ENCODE measurements at regions not wholly inside any gene's neighbourhood (a gene's known extent, or its start where the extent isn't known, plus 50 kb on each side); places are given as distances from the start of the nearest gene placed in this dataset.

- TF ChIP-seq POLR2A (IDR thresholded peaks at IDR 0.05; ENCODE audit: insufficient read depth in 1 of 2, low read depth in 2 of 2, low read length in 2 of 2) (no peak), POLR2AphosphoS5 (IDR thresholded peaks at IDR 0.05; ENCODE audit: low read depth, low read length) (no peak), EP300 (IDR thresholded peaks at IDR 0.05; ENCODE audit: low read depth in 2 of 2, low read length in 2 of 2) (no peak), EP300 (CRISPR knock-in tag; IDR thresholded peaks at IDR 0.05; ENCODE audit: borderline replicate concordance) (no peak), HNF4G (IDR thresholded peaks at IDR 0.05; ENCODE audit: borderline replicate concordance, low read depth, low read length) (no peak), HNF4G (CRISPR knock-in tag; IDR thresholded peaks at IDR 0.05; ENCODE audit: borderline replicate concordance, low read depth) (no peak), GABPA (IDR thresholded peaks at IDR 0.05; ENCODE audit: low read depth, low read length) (no peak), GABPA (CRISPR knock-in tag; IDR thresholded peaks at IDR 0.05; ENCODE audit: low read depth) (no peak), HNRNPLL (IDR thresholded peaks at IDR 0.05; ENCODE audit: low read depth, low read length, poor library complexity, severe bottlenecking) (no peak), EHMT2 (IDR thresholded peaks at IDR 0.05; ENCODE audit: borderline replicate concordance, low read depth, low read length) (no peak), MTA1 (CRISPR knock-in tag; IDR thresholded peaks at IDR 0.05; ENCODE audit: borderline replicate concordance) (no peak), ESRRA (CRISPR knock-in tag; IDR thresholded peaks at IDR 0.05; ENCODE audit: low read depth) (no peak)
- TF ChIP-seq, protein P1, sequence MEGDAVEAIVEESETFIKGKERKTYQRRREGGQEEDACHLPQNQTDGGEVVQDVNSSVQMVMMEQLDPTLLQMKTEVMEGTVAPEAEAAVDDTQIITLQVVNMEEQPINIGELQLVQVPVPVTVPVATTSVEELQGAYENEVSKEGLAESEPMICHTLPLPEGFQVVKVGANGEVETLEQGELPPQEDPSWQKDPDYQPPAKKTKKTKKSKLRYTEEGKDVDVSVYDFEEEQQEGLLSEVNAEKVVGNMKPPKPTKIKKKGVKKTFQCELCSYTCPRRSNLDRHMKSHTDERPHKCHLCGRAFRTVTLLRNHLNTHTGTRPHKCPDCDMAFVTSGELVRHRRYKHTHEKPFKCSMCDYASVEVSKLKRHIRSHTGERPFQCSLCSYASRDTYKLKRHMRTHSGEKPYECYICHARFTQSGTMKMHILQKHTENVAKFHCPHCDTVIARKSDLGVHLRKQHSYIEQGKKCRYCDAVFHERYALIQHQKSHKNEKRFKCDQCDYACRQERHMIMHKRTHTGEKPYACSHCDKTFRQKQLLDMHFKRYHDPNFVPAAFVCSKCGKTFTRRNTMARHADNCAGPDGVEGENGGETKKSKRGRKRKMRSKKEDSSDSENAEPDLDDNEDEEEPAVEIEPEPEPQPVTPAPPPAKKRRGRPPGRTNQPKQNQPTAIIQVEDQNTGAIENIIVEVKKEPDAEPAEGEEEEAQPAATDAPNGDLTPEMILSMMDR (CRISPR knock-in tag; IDR thresholded peaks at IDR 0.05) = no peak
- TF ChIP-seq, protein P2, sequence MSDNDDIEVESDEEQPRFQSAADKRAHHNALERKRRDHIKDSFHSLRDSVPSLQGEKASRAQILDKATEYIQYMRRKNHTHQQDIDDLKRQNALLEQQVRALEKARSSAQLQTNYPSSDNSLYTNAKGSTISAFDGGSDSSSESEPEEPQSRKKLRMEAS (IDR thresholded peaks at IDR 0.05) = no peak
Measured at GRCh38 chr6:164871783-164872182, 437.6 kb downstream of the C6orf118 start.

Data from HepG2 (cell line).